PC-3 (cell line): ENCODE measurements at regions not wholly inside any gene's neighbourhood (a gene's known extent, or its start where the extent isn't known, plus 50 kb on each side); places are given as distances from the start of the nearest gene placed in this dataset.

Source experiments
- ATAC-seq: fragments of 200-7000 bp; cut with Tn5 transposase; 2 replicates; pipeline ENCODE4 v1.9.1; 2020; ENCODE audit warnings: mild to moderate bottlenecking, moderate library complexity
- BruUV-seq: library from RNA; stranded (reverse); fragments of 400-500 nt; replicated peaks from 2 replicates; lab custom pipeline; 2021; lab: Mats Ljungman, UMichigan
- CTCF ChIA-PET: fragments of 300-600 bp; sonication (Branson Sonifier 250); formaldehyde crosslinking; loops from one replicate; lab custom pipeline; 2022; ENCODE audit warnings: antibody characterized with exemption; lab: Charles Lee
- POLR2A ChIA-PET: fragments of 300-600 bp; sonication (Branson Sonifier 250); formaldehyde crosslinking; loops from one replicate; lab custom pipeline; 2022; ENCODE audit warnings: antibody characterized with exemption; ENCODE audit not compliant: unreplicated experiment; lab: Charles Lee
- DNase-seq: peaks from one replicate; pipeline ENCODE4 v3.0.0-alpha.2; 2015
- H2AFZ ChIP-seq: fragments of 300-600 bp; sonication (generic); 2 replicates; pipeline ENCODE4 v1.6.0; 2016; ENCODE audit warnings: antibody characterized with exemption, low read length
- H3F3A ChIP-seq: fragments of 300-600 bp; sonication (generic); one replicate; pipeline ENCODE4 v1.6.0; 2017; ENCODE audit warnings: antibody characterized with exemption, low read length, control low read depth, mild to moderate bottlenecking; ENCODE audit not compliant: unreplicated experiment
- H3K27ac ChIP-seq: fragments of 300-600 bp; sonication (generic); 2 replicates; pipeline ENCODE4 v1.5.1; 2016; ENCODE audit warnings: mild to moderate bottlenecking, low read length
- H3K27me3 ChIP-seq: fragments of 300-600 bp; sonication (generic); 2 replicates; pipeline ENCODE4 v1.6.1; 2016; ENCODE audit warnings: low read length, mixed read lengths
- H3K36me3 ChIP-seq: fragments of 300-600 bp; sonication (generic); 2 replicates; pipeline ENCODE4 v1.6.1; 2016; ENCODE audit warnings: low read depth, mixed run types, low read length, mixed read lengths
- H3K4me1 ChIP-seq: fragments of 300-600 bp; sonication (generic); 2 replicates; pipeline ENCODE4 v1.5.1; 2016; ENCODE audit warnings: low read length; ENCODE audit not compliant: insufficient read depth
- H3K4me2 ChIP-seq: fragments of 300-600 bp; sonication (generic); 2 replicates; pipeline ENCODE4 v1.6.0; 2016; ENCODE audit warnings: low read length
- H3K4me3 ChIP-seq: fragments of 300-600 bp; sonication (generic); 2 replicates; pipeline ENCODE4 v1.5.1; 2016; ENCODE audit warnings: mild to moderate bottlenecking, low read length, mixed read lengths
- H3K79me2 ChIP-seq: fragments of 300-600 bp; sonication (generic); 2 replicates; pipeline ENCODE4 v1.6.1; 2017; ENCODE audit warnings: low read length, mixed read lengths
- H3K9ac ChIP-seq: fragments of 300-600 bp; sonication (generic); 2 replicates; pipeline ENCODE4 v1.6.0; 2016; ENCODE audit warnings: mild to moderate bottlenecking, low read length
- H3K9me2 ChIP-seq: fragments of 300-600 bp; sonication (generic); replicated peaks from 2 replicates; pipeline ENCODE4 v1.6.1; 2016; ENCODE audit warnings: mixed run types, low read length, mixed read lengths
- H3K9me3 ChIP-seq: fragments of 300-600 bp; sonication (generic); 2 replicates; pipeline ENCODE4 v1.6.1; 2016; ENCODE audit warnings: low read length, mixed read lengths
- H4K20me1 ChIP-seq: fragments of 300-600 bp; sonication (generic); 2 replicates; pipeline ENCODE4 v1.6.1; 2016; ENCODE audit warnings: low read length, mixed read lengths
- CTCF ChIP-seq: fragments of 300-600 bp; sonication (generic); conservative IDR thresholded peaks from 2 replicates; pipeline ENCODE4 v1.5.1; 2017; ENCODE audit warnings: antibody characterized with exemption, low read depth, mild to moderate bottlenecking, low read length
- EZH2 ChIP-seq: fragments of 300-600 bp; sonication (generic); IDR thresholded peaks from one replicate; pipeline ENCODE4 v1.6.1; 2017; ENCODE audit warnings: antibody characterized with exemption, mild to moderate bottlenecking, low read length; ENCODE audit not compliant: unreplicated experiment
- EZH2phosphoT487 ChIP-seq: fragments of 300-600 bp; sonication (generic); IDR thresholded peaks from 2 replicates; pipeline ENCODE4 v1.6.1; 2018; ENCODE audit warnings: mild to moderate bottlenecking, antibody characterized with exemption, low read length, borderline replicate concordance
- intact Hi-C: fragments of 100-400 bp; cut with micrococcal nuclease; formaldehyde crosslinking; loops from 2 replicates; pipeline ENCODE4 v1.9.0; 2023

- no peaks in the 10 kb centered on the region for H3K9me2 ChIP-seq
- TF ChIP-seq CTCF, result no peak
- TF ChIP-seq EZH2, result no peak
- TF ChIP-seq EZH2phosphoT487, result no peak
- peak; percentile 37 for DNase-seq
Observed at GRCh38 chr20:6504826-6505225, 262.7 kb upstream of the BMP2 start.

GRCh38 chr20:6504179-6504578 is 263.3 kb upstream of the BMP2 start:
- H3K4me3 ChIP-seq, result no peak overlapping the region
- H3K79me2 ChIP-seq, result no peaks in the 10 kb centered on the region
- no peak overlapping the region for H3K27ac ChIP-seq
- H3K9ac ChIP-seq, result no peak overlapping the region
- intact Hi-C loops, result no loop called here
- no peak overlapping the region for H3K4me2 ChIP-seq
- TF ChIP-seq EZH2phosphoT487 (no peak), CTCF (no peak), EZH2 (no peak)
- H2AFZ ChIP-seq, result no peak overlapping the region
- BruUV-seq, result no TSS peak
- ChIA-PET CTCF (no interaction called here), POLR2A (no interaction called here)
- H3F3A ChIP-seq, result no peaks in the 10 kb centered on the region
- H4K20me1 ChIP-seq, result no peaks in the 10 kb centered on the region
- H3K9me3 ChIP-seq, result no peaks in the 10 kb centered on the region
- no peaks in the 10 kb centered on the region for H3K9me2 ChIP-seq
- DNase-seq (no peak), ATAC-seq (no peak)
- no peaks in the 10 kb centered on the region for H3K36me3 ChIP-seq
- no peaks in the 10 kb centered on the region for H3K27me3 ChIP-seq
- H3K4me1 ChIP-seq, result peaks cover 20% of the 10 kb centered on the region

More at GRCh38 chr20:6504826-6505225, 262.7 kb upstream of the BMP2 start:
- Histone ChIP-seq H3K9me3 (no peaks in the 10 kb centered on the region), H3K9ac (no peak overlapping the region), H4K20me1 (no peaks in the 10 kb centered on the region), H3K4me3 (no peak overlapping the region), H3K27ac (no peak overlapping the region), H3K4me1 (peaks cover 20% of the 10 kb centered on the region), H2AFZ (no peak overlapping the region), H3K79me2 (no peaks in the 10 kb centered on the region), H3K27me3 (no peaks in the 10 kb centered on the region), H3F3A (no peaks in the 10 kb centered on the region), H3K36me3 (no peaks in the 10 kb centered on the region), H3K4me2 (no peak overlapping the region)
- ChIA-PET POLR2A (no interaction called here), CTCF (no interaction called here)
- ATAC-seq, result no peak
- intact Hi-C loops, result no loop called here
- no TSS peak for BruUV-seq

GRCh38 chr20:6502999-6503398 is 264.5 kb upstream of the BMP2 start:
- Histone ChIP-seq H3K79me2 (no peaks in the 10 kb centered on the region), H3K4me3 (no peak overlapping the region), H3K9me3 (no peaks in the 10 kb centered on the region), H3K27ac (no peak overlapping the region), H3K27me3 (no peaks in the 10 kb centered on the region), H3K9ac (no peak overlapping the region), H3K36me3 (no peaks in the 10 kb centered on the region), H3K4me1 (peaks cover 20% of the 10 kb centered on the region), H3F3A (no peaks in the 10 kb centered on the region), H2AFZ (no peak overlapping the region), H4K20me1 (no peaks in the 10 kb centered on the region), H3K4me2 (no peak overlapping the region), H3K9me2 (no peaks in the 10 kb centered on the region)
- no TSS peak for BruUV-seq
- ATAC-seq (no peak), DNase-seq (no peak)
- POLR2A ChIA-PET, result no interaction called here
- TF ChIP-seq EZH2phosphoT487 (no peak), EZH2 (no peak), CTCF (no peak)
- intact Hi-C loops, result no loop called here
- CTCF ChIA-PET, result no interaction called here
